GM10266 (cell line): ENCODE measurements at regions not wholly inside any gene's neighbourhood (a gene's known extent, or its start where the extent isn't known, plus 50 kb on each side); places are given as distances from the start of the nearest gene placed in this dataset.
"Not testable (repeated sequence)": the region's sequence is repeated elsewhere in the genome, so short reads cannot be mapped to it uniquely, and the experiment has no call there.

Source experiments
- DNase-seq: peaks from one replicate; pipeline ENCODE4 v3.0.0; 2012; ENCODE audit errors: extremely low spot score
- CTCF ChIP-seq: IDR thresholded peaks from 2 replicates; pipeline ENCODE4 v1.5.1; 2012; ENCODE audit warnings: mild to moderate bottlenecking, low read depth; ENCODE audit not compliant: control insufficient read depth, insufficient read depth; ENCODE audit errors: missing control alignments

GRCh38 chr11:24407733-24408132 lies 89.1 kb upstream of the LUZP2 start:
- no peak for DNase-seq

GRCh38 chr11:24408202-24408601 lies 88.7 kb upstream of the LUZP2 start:
- no peak for DNase-seq

More at GRCh38 chr11:24407733-24408132, 89.1 kb upstream of the LUZP2 start:
- TF ChIP-seq CTCF: no peak

GRCh38 chr11:24411791-24412190 lies 85.1 kb upstream of the LUZP2 start:
- DNase-seq: no peak
- TF ChIP-seq CTCF: no peak

More at GRCh38 chr11:24408202-24408601, 88.7 kb upstream of the LUZP2 start:
- no peak for TF ChIP-seq CTCF

GRCh38 chr11:24412722-24413121 lies 84.1 kb upstream of the LUZP2 start:
- no peak for TF ChIP-seq CTCF
- DNase-seq: no peak

- TF ChIP-seq CTCF: no peak
- DNase-seq: no peak
Measured at GRCh38 chr11:24413391-24413790, 83.5 kb upstream of the LUZP2 start.

GRCh38 chr11:24415955-24416636 lies 80.8 kb upstream of the LUZP2 start:
- not testable (repeated sequence) for DNase-seq

GRCh38 chr11:24421766-24422165 lies 75.1 kb upstream of the LUZP2 start:
- TF ChIP-seq CTCF: no peak
- DNase-seq: no peak

- no peak for TF ChIP-seq CTCF
- DNase-seq: no peak
Measured at GRCh38 chr11:24422376-24422775, 74.5 kb upstream of the LUZP2 start.
